HG02763 (cell line): ENCODE measurements at regions not wholly inside any gene's neighbourhood (a gene's known extent, or its start where the extent isn't known, plus 50 kb on each side); places are given as distances from the start of the nearest gene placed in this dataset.
"Not testable (repeated sequence)": the region's sequence is repeated elsewhere in the genome, so short reads cannot be mapped to it uniquely, and the experiment has no call there.

Experiments used
- ATAC-seq: cut with Tn5 transposase; IDR thresholded peaks from one replicate; pipeline ENCODE4 v1.9.1; 2021; ENCODE audit warnings: mild to moderate bottlenecking, moderate library complexity; ENCODE audit not compliant: unreplicated experiment

DNA sequence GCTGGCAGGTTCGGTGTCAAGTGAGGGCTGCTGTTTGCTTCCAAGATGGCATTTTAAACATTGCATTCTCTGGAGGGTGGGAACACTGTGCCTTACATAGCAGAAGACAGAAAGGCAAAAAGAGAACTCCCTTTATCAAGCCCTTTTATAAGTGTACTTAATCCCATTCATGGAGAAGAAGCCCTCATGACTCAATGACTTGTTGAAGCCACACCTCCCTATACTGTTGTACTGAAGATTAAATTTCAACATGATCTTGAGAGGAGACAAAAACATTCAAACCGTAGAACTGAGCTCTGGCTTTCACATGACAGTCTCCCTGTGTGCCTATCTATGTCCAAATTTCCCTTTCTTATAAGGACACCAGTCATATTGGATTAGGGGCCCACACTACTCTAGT is 443.4 kb upstream of the CDIN1 start:
- no peak for ATAC-seq

DNA sequence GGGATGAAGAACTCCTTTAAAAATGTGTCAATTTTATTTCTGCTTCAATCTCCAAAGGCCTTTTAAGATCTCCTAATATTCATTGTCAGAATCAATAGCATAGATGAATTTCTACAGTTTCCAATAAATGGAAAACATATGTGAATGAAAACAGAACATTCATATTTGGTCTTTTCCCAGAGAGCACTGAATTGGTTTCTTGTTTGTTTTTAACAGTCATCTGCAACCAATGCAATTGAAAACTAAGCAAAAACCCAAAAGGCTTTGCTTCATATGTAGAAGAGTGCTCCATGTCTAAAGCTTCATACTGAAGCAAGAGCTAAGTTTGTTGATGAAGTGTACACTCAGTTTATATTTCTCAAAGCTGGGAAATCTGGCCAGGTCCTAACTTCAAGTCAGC is 426.5 kb upstream of the CDIN1 start:
- no peak for ATAC-seq

DNA sequence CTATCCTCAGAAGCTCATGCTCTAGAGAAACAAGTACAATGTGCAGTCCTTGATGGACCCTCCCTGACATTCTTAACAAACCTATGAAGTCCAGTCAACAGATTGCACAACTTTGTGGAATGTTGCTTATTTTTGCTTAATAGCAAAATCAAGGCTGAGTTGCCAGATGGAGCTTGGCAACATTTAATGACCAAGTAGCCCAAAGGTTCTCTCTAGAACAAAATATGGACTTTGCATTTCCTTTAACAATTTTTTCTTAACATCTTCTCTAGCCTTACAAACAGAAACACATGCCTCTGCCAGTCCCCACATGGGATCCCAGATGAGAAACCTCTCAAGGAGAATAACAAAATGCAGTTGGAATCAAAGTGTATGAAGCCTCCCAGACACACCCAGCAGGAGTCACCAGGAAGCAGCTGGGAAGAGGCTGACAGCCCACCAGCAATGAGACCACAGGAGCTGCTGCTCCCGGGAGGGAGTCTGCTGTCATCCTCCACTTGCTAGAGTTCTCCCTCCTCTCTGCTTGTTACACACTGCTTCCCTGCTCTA is 422.5 kb upstream of the CDIN1 start:
- ATAC-seq = no peak

DNA sequence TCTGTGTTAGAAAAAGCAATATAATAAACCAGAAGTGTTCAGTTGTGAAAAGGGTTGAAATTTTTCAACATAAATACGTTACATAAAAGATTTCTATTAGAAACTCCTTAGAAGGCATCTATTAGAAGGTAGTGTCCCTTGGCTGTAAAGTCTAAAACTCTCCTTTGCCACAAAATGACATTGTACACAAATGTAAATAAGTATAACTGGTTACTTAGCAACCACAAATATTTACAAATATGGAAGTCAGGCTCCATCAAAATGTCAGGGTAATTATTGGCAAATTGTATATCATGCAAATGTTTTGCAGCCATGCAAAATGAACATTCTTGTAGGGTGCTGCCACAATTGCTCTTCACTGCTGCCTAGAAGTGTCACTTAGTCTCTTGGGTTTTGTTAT is 419.1 kb upstream of the CDIN1 start:
- ATAC-seq = no peak

DNA sequence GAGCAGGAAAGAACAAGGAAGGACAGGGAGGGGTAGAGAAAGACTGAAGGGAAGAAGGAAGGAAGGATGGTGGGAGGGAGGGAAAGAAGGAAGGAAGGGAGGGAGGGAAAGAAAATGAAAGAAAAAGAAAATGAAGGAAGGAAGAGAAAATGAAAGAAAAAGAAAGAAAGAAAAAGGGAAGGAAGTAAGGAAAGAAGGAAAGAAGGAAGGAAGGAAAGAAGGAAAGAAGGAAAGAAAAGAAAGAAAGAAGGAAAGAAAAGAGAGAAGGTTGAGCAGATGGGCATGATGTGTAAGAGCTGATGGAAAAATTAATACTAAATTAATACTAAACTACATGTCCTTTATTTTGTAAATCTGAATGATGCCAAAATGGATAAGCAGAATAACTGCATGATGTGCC is 418.3 kb upstream of the CDIN1 start:
- ATAC-seq = no peak

DNA sequence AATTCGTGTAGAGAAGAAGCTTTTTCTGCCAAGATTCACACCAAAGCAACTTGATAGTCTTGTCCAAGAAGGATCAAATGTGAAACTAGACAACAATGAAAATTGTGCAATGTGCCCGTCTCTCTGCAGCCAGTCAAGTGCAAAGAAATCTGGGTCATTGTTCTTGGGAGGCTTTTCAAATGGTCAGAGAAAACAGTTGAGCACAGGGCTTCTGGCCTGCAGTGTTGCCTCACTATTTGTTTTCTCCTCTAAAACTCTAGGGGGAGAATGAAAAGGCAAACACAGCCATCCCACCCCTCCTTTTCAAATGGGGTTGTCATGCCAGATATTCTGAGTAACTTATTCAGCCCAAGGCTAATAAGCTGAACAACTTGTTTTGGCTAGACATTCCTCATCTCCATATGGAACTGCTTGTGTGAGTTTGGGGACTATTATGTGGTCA is 417.6 kb upstream of the CDIN1 start:
- ATAC-seq = no peak

DNA sequence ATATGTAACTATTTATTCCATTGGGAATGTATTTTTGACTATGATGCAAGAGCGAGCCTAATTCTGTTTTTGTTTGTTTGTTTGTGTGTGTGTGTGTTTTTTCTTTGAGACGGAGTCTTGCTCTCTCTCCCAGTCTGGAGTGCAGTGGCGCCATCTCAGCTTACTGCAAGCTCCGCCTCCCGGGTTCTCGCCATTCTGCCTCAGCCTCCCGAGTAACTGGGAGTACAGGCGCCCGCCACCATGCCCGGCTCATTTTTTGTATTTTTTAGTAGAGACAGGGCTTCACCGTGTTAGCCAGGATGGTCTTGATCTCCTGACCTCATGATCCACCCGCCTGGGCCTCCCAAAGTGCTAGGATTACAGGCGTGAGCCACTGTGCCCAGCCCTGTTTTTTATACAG is 415.4 kb upstream of the CDIN1 start:
- not testable (repeated sequence) for ATAC-seq

DNA sequence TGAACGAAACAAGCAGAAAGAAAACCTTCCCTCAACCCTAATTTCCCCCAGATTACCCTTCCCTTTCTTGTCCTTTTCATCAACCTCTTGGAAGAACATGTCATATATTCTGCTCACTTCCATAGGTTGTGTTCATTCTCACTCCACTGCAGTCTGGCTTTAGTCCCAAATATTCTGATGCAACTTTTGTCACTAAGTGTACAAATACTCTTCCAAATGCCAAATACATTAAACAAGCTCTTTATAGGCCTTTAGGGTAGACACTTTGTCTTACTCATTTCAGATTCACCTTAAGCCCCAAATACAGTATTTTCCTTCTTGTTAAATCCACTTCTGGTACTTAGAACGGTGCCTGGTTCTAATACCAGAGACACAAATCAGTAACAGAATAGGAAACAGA is 406.5 kb upstream of the CDIN1 start:
- ATAC-seq = no peak

DNA sequence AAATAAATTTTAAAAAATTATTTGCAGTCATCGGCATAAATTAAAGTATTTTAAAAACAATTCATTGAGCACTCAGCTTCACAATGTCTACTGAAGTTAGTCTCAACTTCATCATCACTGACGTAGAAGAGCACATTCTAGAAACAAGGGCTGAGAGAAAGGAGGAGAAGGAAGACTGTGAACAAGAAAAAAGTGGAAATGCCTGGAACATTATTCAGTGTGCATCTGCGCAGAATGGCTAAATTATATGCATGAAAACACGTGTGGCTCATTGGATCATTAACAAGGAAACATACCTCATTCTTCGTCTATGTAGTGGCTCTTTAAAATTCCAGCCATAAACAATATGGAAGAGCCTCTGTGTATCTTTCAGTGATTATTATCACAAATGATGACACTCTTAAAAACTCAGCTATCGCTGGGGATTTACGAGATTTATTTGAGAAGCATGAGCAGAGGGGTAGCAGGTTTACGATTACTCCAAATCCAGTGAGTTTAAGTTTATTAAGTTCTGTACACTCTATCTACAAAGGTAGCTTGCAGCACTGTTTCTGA is 404.2 kb upstream of the CDIN1 start:
- no peak for ATAC-seq

DNA sequence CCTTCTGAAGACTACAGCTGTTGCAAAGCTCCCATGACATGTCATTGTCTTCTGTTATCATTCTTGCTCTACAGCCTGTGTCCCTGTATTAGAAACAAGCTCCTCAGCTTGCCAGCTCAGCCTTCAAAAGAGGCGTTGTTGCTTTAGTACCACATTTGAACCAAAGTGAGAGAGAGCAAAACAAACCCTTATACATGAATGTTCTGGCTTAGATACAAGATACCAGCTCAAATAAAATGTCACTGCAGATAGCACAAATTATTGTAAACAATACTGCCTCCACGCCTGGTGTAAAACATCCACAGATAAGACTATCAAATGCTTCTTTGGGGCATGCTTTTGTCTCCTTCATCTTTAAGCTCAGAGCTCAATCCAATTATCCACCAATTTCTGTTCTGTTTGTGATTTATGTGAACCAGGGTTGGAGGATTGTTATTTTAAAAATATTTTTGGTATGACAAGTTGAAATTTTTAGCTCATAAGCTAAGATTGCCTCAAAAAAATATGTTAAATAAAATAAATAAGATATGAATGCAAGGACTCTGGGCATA is 403.6 kb upstream of the CDIN1 start:
- no peak for ATAC-seq

DNA sequence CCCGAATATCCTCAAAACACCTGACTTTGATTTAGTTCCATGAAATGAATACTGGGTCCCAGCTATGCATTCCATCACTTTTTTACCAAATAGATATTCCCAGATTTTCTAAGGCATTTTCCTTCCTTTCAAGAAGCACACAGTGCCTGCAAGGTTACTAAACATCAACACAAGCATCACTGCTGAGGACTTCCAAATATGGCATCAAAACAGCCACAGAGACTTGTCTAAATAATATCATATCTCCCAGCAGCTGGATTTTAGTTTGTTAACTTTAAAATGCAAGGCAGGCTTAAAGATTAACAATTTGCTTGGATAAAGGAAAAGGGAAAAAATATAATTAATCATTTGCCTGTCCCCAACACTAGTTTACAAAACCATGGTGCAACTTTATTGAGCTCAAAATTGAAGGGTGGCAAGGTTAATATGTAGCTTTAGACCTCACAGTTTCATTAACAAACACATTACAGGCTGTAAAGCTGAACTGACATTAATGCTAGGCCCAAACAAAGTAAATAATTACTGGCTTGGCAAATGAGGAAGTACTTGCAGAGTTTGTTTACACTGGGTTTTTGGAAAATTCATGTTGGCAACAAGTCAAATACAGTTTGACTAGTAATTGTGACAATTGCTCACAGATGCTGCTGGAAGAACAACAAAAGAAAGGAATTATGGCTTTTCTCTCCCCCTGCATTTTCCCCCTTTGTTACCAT is 401.7 kb upstream of the CDIN1 start:
- no peak for ATAC-seq

DNA sequence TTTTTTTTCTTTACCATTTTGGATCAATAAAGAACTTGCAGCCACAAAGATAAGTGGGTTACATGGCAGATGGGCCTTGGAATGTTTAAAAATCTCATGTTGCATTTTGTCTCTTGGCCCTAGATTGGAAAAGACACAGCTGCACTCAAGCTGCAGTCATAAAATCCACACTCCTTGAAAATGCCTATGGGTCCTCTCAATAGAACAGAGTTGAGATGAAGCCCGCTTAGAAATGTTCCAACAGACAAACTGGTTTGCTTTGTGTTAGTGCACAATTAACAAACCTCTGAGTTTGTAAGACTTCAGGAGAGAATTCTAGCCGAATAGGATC is 401.2 kb upstream of the CDIN1 start:
- ATAC-seq = no peak

DNA sequence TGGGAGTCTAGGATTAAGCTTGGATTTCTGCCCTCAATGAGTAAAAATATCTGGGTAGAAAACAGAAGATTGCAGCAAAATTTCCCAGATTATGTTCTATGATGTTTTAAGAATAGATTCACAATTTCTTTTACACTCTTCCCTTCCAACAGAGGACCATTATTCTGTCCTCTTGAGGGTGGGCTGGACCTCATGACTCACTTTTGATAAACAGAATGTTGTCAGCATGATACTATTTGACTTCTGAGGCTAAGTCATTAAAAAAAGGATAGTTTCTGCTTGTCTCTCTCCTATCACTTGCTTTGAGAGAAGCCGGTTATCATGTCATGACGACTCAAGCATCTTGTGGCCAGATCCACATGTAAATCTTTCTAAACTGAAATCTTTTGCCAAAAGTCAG is 396.2 kb upstream of the CDIN1 start:
- no peak for ATAC-seq

DNA sequence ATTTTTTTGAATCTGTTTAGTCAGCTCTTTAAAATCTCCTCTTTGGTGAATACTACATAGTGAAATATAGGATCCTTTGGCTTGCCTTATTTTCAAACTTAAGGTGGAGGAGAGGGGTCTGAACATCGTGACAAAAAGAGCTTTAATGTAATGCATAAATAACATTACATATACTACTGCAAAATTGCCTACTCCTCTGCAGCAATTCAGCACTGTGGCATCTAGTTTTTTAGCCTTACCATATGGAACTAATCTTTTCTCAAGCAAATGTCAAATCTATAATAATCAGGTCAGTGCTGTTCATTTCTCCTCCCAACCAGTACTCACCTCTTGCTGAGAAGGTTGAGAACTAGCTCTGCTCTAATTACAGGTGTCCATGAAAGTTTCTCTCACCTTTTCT is 394.0 kb upstream of the CDIN1 start:
- ATAC-seq = no peak

DNA sequence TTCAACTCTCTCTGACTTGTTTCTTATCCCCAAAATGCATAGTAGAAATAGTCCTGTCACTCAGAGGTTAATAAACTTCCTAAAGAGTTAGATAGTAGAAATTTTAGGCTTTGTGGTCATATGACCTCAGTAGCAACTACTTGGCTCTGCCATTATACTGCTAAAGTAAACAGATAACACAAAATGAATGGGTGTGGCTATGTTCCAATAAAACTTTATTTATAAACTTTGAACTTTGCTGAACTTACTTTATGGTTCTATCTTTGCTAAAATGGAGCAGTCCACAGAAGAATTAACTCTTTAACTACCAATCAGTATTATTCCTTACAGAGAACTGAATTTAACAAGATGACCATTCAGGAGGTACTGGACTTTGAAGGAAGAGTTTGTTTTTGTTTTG is 393.6 kb upstream of the CDIN1 start:
- ATAC-seq = no peak

DNA sequence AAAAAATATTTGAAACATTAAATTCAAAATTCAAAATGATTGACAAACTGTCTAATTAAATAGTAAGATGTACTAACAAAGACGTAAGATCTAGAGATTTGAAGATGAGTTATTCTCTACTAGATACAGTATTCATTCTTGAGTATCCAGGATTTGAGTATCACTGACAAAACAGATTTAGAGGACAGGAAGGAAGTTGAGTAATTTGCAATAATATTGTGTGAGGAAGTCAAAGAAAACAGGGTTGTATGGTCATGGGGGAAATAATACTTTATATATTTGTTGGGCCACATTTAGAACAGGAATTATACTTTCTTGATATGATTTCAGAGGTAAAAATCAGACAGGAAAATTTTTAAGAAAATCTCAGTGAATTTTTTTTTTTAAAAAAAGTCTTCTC is 393.1 kb upstream of the CDIN1 start:
- ATAC-seq = no peak

DNA sequence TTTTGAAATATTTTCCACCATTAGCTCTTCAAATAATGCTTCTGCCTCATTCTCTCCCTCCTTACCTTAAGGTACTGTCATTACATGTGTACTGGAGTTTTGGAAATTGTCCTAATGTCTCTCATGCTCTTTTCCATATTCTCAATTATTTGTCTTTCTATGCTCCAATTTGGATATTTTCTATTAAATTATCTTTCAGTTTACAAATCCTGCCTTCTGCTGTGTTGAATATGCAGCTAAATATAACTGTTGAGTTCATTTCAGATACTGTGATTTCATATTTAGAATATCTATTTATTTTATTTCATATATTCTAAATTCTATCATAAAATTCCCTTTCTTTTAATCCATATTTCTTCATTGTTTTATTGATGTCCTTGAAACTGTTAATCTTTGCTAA is 388.0 kb upstream of the CDIN1 start:
- no peak for ATAC-seq

DNA sequence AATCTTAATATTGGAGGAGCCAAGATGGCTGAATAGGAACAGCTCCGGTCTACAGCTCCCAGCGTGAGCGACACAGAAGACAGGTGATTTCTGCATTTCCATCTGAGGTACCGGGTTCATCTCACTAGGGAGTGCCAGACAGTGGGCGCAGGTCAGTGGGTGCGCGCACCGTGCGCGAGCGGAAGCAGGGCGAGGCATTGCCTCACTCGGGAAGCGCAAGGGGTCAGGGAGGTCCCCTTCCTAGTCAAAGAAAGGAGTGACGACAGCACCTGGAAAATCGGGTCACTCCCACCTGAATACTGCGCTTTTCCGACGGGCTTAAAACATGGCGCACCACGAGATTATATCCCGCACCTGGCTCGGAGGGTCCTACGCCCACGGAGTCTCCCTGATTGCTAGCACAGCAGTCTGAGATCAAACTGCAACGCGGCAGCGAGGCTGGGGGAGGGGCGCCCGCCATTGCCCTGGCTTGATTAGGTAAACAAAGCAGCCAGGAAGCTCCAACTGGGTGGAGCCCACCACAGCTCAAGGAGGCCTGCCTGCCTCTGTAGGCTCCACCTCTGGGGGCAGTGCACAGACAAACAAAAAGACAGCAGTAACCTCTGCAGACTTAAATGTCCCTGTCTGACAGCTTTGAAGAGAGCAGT is 383.9 kb upstream of the CDIN1 start:
- not testable (repeated sequence) for ATAC-seq

DNA sequence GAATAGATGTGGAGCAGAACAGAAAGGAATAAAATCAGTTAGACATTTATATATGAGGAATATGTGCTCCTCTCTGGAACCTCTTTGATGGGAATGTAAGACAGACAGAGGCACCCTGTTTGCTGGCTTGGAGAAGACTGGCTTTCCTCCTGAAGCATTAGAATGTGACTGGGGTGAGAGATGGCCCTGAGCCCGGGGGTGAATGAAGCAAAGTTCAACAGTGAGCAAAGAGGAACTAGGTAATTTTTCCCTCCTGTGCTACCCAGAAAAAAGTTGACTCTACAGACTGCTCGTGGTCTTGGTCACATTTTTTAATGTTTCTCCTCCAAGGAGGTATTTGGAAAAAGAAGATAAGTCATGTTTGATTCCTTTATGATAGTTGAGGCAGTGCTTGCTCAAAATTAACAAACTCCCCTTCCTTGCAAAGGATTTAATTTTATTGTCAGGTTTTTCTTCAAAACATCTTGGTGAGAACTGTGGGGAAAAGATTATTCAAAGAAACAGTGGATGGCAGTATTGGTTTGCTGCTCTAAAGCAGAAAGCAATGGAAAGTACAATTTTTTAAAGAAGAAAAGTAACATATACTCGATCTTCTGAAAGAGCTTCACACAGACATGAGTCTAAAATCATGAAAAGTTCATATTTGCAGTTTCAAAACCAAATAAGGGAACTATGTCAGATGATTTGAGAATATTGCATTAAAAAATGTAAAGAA is 370.4 kb upstream of the CDIN1 start:
- no peak for ATAC-seq

DNA sequence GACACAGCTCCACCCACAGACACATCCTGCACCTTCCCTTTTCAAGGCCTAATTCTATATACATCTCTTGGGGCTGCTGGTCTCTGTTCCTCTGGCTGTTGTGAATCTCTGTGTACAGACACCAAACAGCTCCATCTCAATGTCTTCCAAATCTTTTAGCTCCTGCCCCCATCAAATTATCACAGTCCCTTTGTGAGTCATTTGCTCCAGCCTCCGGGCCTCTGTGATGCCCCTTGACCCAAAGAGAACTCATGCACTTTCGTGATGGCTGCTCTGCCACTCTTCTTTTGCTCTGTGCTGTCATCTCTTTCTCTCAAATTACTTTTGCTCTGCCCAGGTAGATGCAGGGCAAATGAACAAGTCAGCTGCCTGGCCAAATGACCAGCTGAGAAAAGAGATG is 369.0 kb upstream of the CDIN1 start:
- ATAC-seq = no peak

DNA sequence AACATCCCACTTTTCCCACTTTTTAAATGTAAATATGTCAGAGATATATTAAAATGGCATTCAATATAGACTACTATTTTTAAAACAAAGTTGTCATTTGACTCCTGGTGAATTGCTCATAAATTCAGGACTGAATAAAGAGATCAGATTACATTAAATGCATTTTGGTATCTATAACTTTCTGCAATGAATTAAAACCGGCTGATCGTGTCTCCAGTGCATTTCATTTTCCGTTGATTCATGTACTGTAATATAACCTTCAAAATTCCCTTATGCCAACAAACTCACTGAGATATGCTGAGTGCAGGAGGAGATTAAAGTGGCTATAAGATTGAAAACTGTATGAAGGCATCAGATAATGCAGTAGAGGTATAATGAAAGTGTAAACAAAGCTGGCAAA is 361.1 kb upstream of the CDIN1 start:
- no peak for ATAC-seq
